M059J (cell line): ENCODE measurements at regions not wholly inside any gene's neighbourhood (a gene's known extent, or its start where the extent isn't known, plus 50 kb on each side); places are given as distances from the start of the nearest gene placed in this dataset.
A peak's percentile ranks its signal among the peaks of the same experiment; 100 is the strongest.
"Not testable (repeated sequence)": the region's sequence is repeated elsewhere in the genome, so short reads cannot be mapped to it uniquely, and the experiment has no call there.

Experiments
- DNase-seq: peaks from one replicate; pipeline ENCODE4 v3.0.0-alpha.2; 2012; ENCODE audit warnings: low read depth

DNA sequence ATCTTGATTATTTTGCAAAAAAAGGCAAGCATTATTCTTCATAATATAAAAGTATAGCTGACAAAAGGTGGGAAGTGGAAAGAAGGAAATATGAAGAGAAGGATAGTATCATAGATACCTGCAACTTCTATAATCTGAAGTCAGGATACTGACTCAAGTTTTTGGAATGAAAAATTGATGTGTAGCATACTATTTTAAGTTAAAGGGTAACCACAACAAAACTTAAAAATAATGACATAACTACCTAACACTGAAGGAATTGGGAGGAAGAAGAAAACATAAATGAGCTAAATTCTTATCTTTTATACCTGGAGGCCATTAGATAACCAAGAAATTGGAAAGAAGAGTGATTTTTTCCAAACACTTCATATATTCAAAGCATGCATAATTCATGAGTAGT lies 51.8 kb upstream of the TLE1 start:
- peak; percentile 18 for DNase-seq

- DNase-seq: no peak
Measured at GRCh38 chr9:81748091-81748490, 58.7 kb upstream of the TLE1 start.

- no peak for DNase-seq
Measured at GRCh38 chr9:81753436-81753835, 64.1 kb upstream of the TLE1 start.

DNA sequence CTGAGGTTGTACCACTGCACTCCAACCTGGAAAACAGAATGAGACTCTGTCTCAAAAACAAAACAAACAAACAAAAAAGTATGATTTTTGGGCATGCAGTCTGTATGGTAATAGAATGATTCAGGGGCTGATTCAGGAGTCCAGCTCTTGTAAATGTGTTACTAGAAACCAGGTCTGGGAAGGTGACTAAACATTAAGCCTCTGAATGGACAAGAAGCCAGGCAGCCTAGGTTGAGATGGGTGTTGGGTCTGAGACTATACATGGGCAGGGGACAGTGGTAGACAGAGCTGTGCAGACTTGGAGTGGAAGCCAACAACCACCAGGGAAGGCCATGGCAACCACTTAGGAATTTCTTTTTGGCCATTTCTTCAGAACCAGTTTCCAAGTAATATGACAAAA lies 64.9 kb upstream of the TLE1 start:
- DNase-seq: peak; percentile 42

DNA sequence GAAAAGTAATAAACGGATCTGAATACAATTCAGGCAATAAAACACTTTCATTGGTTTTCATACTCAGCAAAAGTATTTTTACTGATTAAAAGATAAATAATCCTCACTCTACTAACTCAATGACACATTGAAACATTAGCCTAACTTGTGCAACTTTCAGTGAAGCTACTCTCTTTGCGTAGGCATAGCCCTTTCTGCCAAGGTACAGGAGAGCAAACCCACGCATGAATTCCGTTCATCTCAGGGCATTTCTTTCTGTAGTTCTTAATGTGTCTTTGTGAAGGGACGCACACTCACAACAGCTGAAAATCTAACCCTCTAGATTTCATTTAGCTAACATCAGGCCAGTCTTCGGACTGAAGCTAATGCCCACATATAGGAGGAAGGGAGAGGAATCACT lies 66.4 kb upstream of the TLE1 start:
- DNase-seq: no peak

GRCh38 chr9:81756561-81756960 lies 67.2 kb upstream of the TLE1 start:
- DNase-seq: no peak

GRCh38 chr9:81758123-81758797 lies 68.9 kb upstream of the TLE1 start:
- no peak for DNase-seq

GRCh38 chr9:81759680-81760215 lies 70.4 kb upstream of the TLE1 start:
- peak; percentile 96 for DNase-seq

DNA sequence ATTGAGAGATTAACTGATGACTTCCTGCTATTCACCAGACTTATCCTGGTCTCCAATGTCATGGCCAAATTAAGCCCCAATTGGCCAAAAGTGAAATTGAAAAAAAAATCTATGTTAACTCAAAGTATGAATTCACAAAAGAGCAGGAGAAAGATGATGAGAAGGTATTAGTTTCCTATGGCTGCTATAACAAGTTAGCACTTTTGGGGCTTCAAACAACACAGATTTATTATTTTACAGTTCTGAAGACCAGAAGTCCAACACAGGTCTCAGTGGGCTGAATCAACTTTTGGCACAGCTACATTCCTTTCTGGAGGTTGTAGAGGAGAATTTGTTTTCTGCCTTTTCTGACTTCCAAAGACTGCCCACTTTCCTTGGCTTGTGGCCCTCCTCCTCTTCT lies 78.6 kb upstream of the TLE1 start:
- no peak for DNase-seq

- peak; percentile 72 for DNase-seq
Measured at GRCh38 chr9:81771571-81771970, 82.2 kb upstream of the TLE1 start.

DNA sequence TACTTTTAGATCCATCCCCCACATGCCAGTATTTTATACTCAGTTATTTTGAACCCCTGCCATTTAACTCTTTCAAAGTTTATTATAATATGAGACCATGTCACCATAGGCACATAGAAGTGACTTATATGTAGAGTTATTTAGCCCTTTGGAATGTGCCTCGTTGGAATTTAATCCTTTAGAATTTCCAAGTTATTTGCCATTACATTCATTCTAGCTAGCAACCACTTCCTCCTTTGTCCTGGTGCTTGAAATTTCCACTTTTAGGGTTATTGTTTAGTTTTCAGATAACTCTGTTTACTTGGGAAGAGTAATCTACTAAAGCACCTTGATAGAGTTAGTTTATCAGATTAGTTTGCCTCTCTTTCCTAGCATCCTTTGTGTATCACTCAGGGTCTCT lies 82.8 kb upstream of the TLE1 start:
- DNase-seq: peak; percentile 62

- DNase-seq: no peak
Measured at GRCh38 chr9:81776390-81776789, 87.0 kb upstream of the TLE1 start.

DNA sequence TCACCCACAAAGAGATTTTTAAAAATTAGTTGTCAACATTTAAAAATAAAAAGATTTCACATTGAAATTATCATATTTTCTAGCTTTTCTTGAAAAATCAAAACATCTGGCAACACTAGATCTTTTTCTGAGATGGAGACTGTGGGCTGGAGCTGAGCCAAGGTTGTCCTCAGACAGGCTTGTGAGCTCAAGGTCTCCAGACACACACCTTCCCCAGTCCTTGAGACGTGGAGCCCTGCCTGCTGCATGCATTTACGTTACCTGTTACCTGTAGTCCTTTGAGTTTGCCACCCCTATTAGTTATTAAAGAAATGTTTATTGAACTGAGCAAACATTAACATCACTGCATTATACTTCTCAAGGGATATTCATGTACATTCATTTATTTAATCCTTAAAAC lies 87.5 kb upstream of the TLE1 start:
- DNase-seq: no peak

DNA sequence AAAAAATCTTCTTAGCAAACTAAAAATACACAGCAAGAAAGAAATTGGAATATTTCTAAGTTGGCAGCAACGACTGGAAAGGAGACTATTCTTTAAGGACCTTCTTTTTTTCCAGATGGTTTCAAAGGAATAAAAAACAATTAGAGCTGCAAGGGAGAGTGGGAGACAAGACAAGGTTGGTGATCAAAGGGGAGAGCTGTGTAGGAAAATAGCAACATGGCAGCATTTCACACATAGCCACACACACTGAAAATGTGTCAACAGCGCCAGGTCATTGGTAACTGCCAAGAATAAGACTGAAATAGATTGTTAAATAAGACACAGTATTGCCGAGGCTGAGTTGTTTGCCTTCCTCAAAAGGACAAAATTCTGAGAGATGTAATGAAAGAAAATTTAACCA lies 88.1 kb upstream of the TLE1 start:
- no peak for DNase-seq

- DNase-seq: no peak
Measured at GRCh38 chr9:81782313-81782995, 93.1 kb upstream of the TLE1 start.

- peak; percentile 98 for DNase-seq
Measured at GRCh38 chr9:81787747-81788632, 98.6 kb upstream of the TLE1 start.

DNA sequence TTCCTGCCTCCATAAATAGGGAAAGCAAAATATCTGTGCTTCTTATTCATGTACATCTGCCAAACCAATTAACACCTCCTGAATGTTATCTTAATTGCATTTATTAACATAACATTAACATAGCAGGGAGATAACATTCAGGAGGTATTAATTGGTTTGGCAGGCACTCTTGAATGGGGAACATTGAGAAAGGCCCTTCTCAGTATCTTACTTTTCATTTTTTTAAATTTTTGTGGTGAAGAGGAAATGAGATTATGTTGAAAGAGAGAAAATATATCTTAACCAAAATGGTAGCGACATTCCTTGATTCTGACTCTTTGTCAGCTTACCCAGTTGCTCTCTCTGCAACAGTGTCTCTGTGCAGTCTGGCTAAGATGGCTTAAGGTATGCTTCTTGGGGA lies 100.4 kb upstream of the TLE1 start:
- DNase-seq: peak; percentile 34

- no peak for DNase-seq
Measured at GRCh38 chr9:81790166-81790565, 100.8 kb upstream of the TLE1 start.

DNA sequence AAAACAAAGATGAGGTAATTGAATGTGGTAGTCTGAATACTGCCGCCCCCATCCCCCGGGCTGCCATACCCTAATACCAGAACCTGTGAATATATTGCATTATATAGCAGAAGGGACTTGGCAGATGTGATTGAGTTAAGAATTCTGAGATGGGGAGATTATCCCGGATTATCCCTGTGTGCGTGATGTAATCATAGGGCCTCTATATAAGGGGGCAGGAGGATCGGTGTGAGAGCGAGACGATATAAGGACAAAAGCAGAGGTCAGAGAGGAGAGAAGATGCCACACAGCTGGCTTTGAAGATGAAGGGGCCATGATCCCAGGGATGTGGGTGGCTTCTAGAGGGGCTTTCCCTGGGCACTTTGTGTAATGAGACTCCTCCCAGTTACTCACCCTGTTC lies 101.7 kb upstream of the TLE1 start:
- DNase-seq: no peak

- DNase-seq: no peak
Measured at GRCh38 chr9:81798606-81799005, 109.3 kb upstream of the TLE1 start.

DNA sequence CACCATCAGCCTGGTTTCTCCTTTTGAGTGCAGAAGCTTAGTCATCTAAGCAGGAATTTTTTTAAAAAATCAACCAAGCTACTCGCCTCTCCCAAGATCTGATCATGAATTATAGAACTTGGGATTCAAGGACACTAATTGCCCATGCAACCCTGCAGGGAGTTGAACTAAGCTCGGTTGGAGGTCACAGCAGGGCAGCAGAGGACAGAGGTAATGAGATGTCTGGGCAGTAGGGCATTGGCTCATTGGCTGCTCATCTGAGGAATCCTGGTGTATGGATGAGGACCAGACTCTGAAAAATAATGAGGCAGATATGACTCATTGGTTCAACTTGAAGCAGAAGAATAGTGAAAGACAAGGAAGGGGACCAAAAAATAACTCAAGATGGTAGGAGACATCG lies 111.8 kb upstream of the TLE1 start:
- peak; percentile 82 for DNase-seq

DNA sequence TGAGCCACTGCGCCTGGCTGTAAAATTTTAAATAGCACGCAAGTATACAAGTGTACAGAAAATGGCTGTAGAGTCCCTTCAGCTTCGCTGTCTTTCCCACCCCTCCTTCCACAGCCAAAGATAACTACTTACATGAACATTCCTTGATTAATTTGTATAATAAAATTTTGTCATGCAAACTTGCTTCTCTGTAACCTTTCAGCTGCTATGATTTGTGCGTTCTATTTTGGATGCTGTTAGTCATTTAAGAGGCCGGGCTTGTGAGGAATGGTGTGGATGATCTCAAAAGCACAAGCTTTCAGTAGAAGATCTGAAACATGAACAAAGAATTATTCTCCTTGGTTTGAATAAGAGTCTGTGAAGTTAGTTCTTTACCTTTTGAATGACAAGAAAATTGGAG lies 115.0 kb upstream of the TLE1 start:
- DNase-seq: peak; percentile 38

DNA sequence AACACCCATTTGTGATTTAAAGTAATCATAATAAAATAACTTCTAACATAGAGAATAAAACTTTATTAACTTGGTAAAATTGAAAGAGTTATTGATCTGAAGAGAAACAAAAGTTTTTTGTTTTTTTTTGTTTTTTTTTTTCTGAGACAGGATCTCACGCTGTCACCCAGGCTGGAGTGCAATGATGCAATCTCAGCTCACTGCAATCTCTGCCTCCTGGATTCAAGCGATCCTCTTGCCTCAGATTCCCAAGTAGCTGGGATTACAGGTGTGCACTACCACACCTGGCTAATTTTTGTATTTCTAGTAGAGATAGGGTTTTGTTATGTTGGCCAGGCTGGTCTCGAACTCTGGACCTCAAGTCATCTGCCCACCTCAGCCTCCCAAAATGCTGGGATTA lies 116.5 kb upstream of the SPATA31D4 start:
- DNase-seq: not testable (repeated sequence)
